ENCODE measurements at regions not wholly inside any gene's neighbourhood (a gene's known extent, or its start where the extent isn't known, plus 50 kb on each side); places are given as distances from the start of the nearest gene placed in this dataset.

DNA sequence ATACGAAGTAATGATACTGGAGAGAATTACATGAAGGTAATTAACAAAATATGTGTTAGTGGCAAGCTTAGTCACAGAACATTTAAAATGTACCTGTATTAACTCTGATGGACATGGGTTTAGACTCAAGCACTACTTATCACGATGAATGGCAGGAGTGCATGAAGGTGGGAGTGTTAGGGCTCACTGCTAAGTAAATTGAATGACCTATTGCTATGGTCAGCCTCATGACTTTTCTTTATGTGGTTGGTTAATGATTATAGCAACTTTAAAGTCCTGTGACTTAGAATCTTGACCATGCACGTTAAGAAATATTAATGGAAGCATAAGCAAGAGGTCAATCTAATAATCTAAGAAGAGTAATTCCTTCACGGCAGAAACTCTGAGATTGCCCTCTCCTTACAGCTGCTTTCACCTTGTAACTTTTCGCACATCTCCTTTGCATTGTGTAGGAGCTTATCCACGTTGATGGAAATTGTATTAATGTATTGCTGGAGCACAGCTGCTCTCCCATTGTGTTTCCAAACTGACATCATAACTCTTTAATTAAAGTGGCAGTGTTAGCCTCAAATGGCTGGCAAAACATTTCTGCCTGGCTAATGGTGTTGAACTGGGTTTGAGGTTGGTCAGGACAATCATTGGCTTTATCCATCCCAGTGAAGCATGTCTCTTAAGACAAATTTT, 114.5 kb downstream of the RXFP2 start:
- no peaks in the 10 kb centered on the region for H3K9me3 ChIP-seq (ENCODE audit: control insufficient read depth, low read depth, low read length)
- H3K4me1 ChIP-seq (ENCODE audit: control insufficient read depth, low read depth, low read length): no peaks in the 10 kb centered on the region
- H3K27me3 ChIP-seq (ENCODE audit: control insufficient read depth, insufficient read depth, low read length): no peaks in the 10 kb centered on the region
- no peak overlapping the region for H3K9ac ChIP-seq (ENCODE audit: low read length)
- no peak overlapping the region for H3K27ac ChIP-seq (ENCODE audit: low read length)
- H3K4me3 ChIP-seq (ENCODE audit: low read length): no peak overlapping the region
- H3K36me3 ChIP-seq (ENCODE audit: control insufficient read depth, low read depth, low read length): no peaks in the 10 kb centered on the region

DNA sequence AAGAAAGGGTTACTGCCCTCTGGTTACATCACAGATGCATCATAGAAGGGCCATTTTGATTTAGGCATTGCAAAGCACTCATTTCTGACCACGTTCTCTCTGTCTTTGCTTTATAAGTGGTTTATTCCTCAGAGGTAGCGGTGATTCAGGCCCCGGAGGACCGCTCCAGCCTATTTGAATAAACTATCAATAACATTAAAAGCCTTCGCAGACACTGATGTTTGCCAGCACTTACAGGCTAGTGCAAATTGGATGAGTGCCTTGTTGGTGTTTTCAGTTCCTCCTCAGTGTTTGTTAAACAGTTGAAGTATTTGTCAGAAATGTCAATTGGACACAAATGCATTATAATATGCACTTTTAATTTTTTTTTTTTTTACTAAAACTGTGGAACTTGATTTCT, 120.2 kb downstream of the RXFP2 start:
- Histone ChIP-seq H3K27ac (ENCODE audit: low read length) (no peak overlapping the region), H3K9ac (ENCODE audit: low read length) (no peak overlapping the region), H3K36me3 (ENCODE audit: control insufficient read depth, low read depth, low read length) (no peaks in the 10 kb centered on the region), H3K4me3 (ENCODE audit: low read length) (no peak overlapping the region), H3K9me3 (ENCODE audit: control insufficient read depth, low read depth, low read length) (no peaks in the 10 kb centered on the region), H3K27me3 (ENCODE audit: control insufficient read depth, insufficient read depth, low read length) (no peaks in the 10 kb centered on the region), H3K4me1 (ENCODE audit: control insufficient read depth, low read depth, low read length) (no peaks in the 10 kb centered on the region)

DNA sequence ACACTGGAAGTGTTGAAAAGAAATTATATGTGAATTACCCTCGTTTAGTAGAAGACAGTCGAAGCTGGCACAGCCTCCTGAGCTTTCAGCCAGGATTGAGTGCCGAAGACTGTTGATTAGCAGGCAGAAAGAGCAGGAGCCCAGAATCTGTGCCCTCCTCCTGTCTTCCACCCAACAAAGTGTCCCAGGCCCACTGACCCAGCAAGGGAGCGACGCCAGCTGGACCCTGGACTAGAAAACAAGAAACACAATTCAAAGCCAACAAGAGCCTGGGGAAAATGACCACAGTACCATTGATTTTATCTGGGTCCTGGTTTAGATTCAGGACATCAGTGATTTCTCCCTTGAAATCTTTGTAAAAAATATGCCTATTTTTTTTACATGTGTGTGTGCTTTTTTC, 120.7 kb downstream of the RXFP2 start:
- Histone ChIP-seq H3K27me3 (ENCODE audit: control insufficient read depth, insufficient read depth, low read length) (no peaks in the 10 kb centered on the region), H3K9me3 (ENCODE audit: control insufficient read depth, low read depth, low read length) (no peaks in the 10 kb centered on the region), H3K36me3 (ENCODE audit: control insufficient read depth, low read depth, low read length) (no peaks in the 10 kb centered on the region), H3K4me3 (ENCODE audit: low read length) (no peak overlapping the region), H3K27ac (ENCODE audit: low read length) (no peak overlapping the region), H3K9ac (ENCODE audit: low read length) (no peak overlapping the region), H3K4me1 (ENCODE audit: control insufficient read depth, low read depth, low read length) (no peaks in the 10 kb centered on the region)

DNA sequence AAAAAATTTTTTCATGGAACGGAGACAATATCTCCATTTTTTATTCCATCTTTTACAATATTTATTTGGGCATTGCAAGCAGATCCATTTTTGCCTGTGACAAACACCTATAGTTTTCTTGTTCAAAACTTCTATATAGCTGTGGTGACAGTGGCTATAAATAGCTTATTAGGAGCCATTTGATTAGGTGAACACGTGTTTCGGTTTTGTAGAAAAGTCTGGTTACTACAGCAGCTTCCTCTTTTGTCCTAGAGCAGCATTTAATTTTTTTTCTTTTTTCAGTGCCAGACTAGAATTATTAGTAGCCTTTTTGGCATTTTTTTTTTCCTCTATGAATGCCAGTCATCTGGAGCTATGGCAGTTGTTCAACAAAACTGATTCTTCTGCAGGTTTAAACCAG, 123.5 kb downstream of the RXFP2 start:
- Histone ChIP-seq H3K9ac (ENCODE audit: low read length) (no peak overlapping the region), H3K9me3 (ENCODE audit: control insufficient read depth, low read depth, low read length) (no peaks in the 10 kb centered on the region), H3K4me1 (ENCODE audit: control insufficient read depth, low read depth, low read length) (no peaks in the 10 kb centered on the region), H3K36me3 (ENCODE audit: control insufficient read depth, low read depth, low read length) (no peaks in the 10 kb centered on the region), H3K4me3 (ENCODE audit: low read length) (no peak overlapping the region), H3K27ac (ENCODE audit: low read length) (no peak overlapping the region), H3K27me3 (ENCODE audit: control insufficient read depth, insufficient read depth, low read length) (no peaks in the 10 kb centered on the region)

DNA sequence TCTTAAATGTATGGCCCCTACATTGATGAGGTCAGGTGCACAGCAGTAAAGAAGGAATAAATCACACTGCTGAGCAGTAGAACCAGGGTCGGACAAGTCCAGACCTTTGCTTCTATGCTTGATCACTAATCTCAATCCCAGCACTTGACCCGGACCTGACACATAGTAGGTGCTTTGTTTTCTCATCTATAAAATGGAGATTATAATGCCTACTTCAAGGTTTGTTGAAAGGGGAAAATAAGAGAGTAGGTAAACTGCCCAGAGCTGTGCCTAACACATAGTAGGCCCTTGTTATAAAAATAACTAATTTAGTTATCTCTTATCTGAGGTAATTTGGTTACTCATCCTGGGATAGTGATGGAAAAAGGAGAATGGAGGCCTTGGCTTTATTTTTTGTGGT, 125.0 kb downstream of the RXFP2 start:
- Histone ChIP-seq H3K4me3 (ENCODE audit: low read length) (no peak overlapping the region), H3K36me3 (ENCODE audit: control insufficient read depth, low read depth, low read length) (no peaks in the 10 kb centered on the region), H3K4me1 (ENCODE audit: control insufficient read depth, low read depth, low read length) (no peaks in the 10 kb centered on the region), H3K9ac (ENCODE audit: low read length) (no peak overlapping the region), H3K9me3 (ENCODE audit: control insufficient read depth, low read depth, low read length) (no peaks in the 10 kb centered on the region), H3K27me3 (ENCODE audit: control insufficient read depth, insufficient read depth, low read length) (no peaks in the 10 kb centered on the region), H3K27ac (ENCODE audit: low read length) (no peak overlapping the region)

DNA sequence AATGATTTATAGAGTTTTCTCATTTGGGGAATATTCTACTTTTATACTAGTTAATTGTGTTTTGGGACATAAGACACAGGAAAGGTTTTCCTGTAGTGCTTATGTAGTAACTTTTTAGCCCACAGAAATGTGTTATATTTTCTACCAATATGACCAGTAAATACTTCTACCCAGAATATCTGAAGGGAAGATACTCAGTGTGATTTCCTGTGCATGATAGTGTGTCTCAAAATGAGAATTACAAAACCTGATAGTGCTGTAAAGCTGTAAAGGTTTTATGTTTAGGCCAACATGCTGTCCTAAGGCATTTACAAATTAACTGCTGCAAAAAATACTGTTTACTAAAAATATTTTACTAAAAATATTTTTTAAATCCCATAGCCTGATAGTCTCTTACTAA, 126.8 kb downstream of the RXFP2 start:
- no peaks in the 10 kb centered on the region for H3K4me1 ChIP-seq (ENCODE audit: control insufficient read depth, low read depth, low read length)
- H3K27ac ChIP-seq (ENCODE audit: low read length): no peak overlapping the region
- H3K9me3 ChIP-seq (ENCODE audit: control insufficient read depth, low read depth, low read length): no peaks in the 10 kb centered on the region
- H3K4me3 ChIP-seq (ENCODE audit: low read length): no peak overlapping the region
- no peaks in the 10 kb centered on the region for H3K36me3 ChIP-seq (ENCODE audit: control insufficient read depth, low read depth, low read length)
- no peak overlapping the region for H3K9ac ChIP-seq (ENCODE audit: low read length)
- H3K27me3 ChIP-seq (ENCODE audit: control insufficient read depth, insufficient read depth, low read length): no peaks in the 10 kb centered on the region

GRCh38 chr13:31867709-31868108, 128.4 kb downstream of the RXFP2 start:
- Histone ChIP-seq H3K36me3 (ENCODE audit: control insufficient read depth, low read depth, low read length) (no peaks in the 10 kb centered on the region), H3K27ac (ENCODE audit: low read length) (no peak overlapping the region), H3K27me3 (ENCODE audit: control insufficient read depth, insufficient read depth, low read length) (no peaks in the 10 kb centered on the region), H3K4me3 (ENCODE audit: low read length) (no peak overlapping the region), H3K4me1 (ENCODE audit: control insufficient read depth, low read depth, low read length) (no peaks in the 10 kb centered on the region), H3K9ac (ENCODE audit: low read length) (no peak overlapping the region), H3K9me3 (ENCODE audit: control insufficient read depth, low read depth, low read length) (no peaks in the 10 kb centered on the region)

- no peaks in the 10 kb centered on the region for H3K4me1 ChIP-seq (ENCODE audit: control insufficient read depth, low read depth, low read length)
- H3K9ac ChIP-seq (ENCODE audit: low read length): no peak overlapping the region
- H3K27ac ChIP-seq (ENCODE audit: low read length): no peak overlapping the region
- H3K4me3 ChIP-seq (ENCODE audit: low read length): no peak overlapping the region
- no peaks in the 10 kb centered on the region for H3K27me3 ChIP-seq (ENCODE audit: control insufficient read depth, insufficient read depth, low read length)
- no peaks in the 10 kb centered on the region for H3K36me3 ChIP-seq (ENCODE audit: control insufficient read depth, low read depth, low read length)
- no peaks in the 10 kb centered on the region for H3K9me3 ChIP-seq (ENCODE audit: control insufficient read depth, low read depth, low read length)
These were observed 130.3 kb downstream of the RXFP2 start for GRCh38 chr13:31869582-31869981.

GRCh38 chr13:31870511-31870910, 131.2 kb downstream of the RXFP2 start:
- H3K4me1 ChIP-seq (ENCODE audit: control insufficient read depth, low read depth, low read length): no peaks in the 10 kb centered on the region
- H3K9me3 ChIP-seq (ENCODE audit: control insufficient read depth, low read depth, low read length): no peaks in the 10 kb centered on the region
- no peaks in the 10 kb centered on the region for H3K36me3 ChIP-seq (ENCODE audit: control insufficient read depth, low read depth, low read length)
- H3K9ac ChIP-seq (ENCODE audit: low read length): no peak overlapping the region
- no peaks in the 10 kb centered on the region for H3K27me3 ChIP-seq (ENCODE audit: control insufficient read depth, insufficient read depth, low read length)
- H3K27ac ChIP-seq (ENCODE audit: low read length): no peak overlapping the region
- no peak overlapping the region for H3K4me3 ChIP-seq (ENCODE audit: low read length)

DNA sequence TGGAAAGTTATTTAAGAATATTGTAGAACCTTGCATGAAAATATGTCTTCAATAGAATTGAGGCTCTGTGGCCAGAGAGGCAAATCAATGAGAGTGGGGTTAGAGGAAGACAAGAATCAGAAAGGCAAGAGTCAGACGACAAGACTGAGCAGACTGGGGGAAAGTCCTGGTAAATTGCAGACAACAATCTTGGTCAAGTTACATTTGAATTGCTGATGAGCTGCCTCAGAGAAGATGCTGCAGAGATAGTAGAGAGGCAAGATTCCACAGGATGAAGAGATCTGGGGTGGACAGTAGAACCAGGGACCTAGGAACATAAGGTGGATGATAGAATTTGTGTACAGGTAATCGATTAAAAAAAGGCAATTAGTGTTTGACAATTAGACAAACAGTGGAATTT, 133.8 kb downstream of the RXFP2 start:
- no peaks in the 10 kb centered on the region for H3K4me1 ChIP-seq (ENCODE audit: control insufficient read depth, low read depth, low read length)
- H3K9ac ChIP-seq (ENCODE audit: low read length): no peak overlapping the region
- no peaks in the 10 kb centered on the region for H3K27me3 ChIP-seq (ENCODE audit: control insufficient read depth, insufficient read depth, low read length)
- no peaks in the 10 kb centered on the region for H3K9me3 ChIP-seq (ENCODE audit: control insufficient read depth, low read depth, low read length)
- no peak overlapping the region for H3K27ac ChIP-seq (ENCODE audit: low read length)
- no peaks in the 10 kb centered on the region for H3K36me3 ChIP-seq (ENCODE audit: control insufficient read depth, low read depth, low read length)
- H3K4me3 ChIP-seq (ENCODE audit: low read length): no peak overlapping the region

GRCh38 chr13:31875134-31875533, 135.8 kb downstream of the RXFP2 start:
- H3K9ac ChIP-seq (ENCODE audit: low read length): no peak overlapping the region
- H3K27me3 ChIP-seq (ENCODE audit: control insufficient read depth, insufficient read depth, low read length): no peaks in the 10 kb centered on the region
- no peaks in the 10 kb centered on the region for H3K9me3 ChIP-seq (ENCODE audit: control insufficient read depth, low read depth, low read length)
- no peak overlapping the region for H3K4me3 ChIP-seq (ENCODE audit: low read length)
- no peaks in the 10 kb centered on the region for H3K4me1 ChIP-seq (ENCODE audit: control insufficient read depth, low read depth, low read length)
- no peak overlapping the region for H3K27ac ChIP-seq (ENCODE audit: low read length)
- no peaks in the 10 kb centered on the region for H3K36me3 ChIP-seq (ENCODE audit: control insufficient read depth, low read depth, low read length)

GRCh38 chr13:31878052-31878451, 138.7 kb downstream of the RXFP2 start:
- Histone ChIP-seq H3K27ac (ENCODE audit: low read length) (no peak overlapping the region), H3K4me1 (ENCODE audit: control insufficient read depth, low read depth, low read length) (no peaks in the 10 kb centered on the region), H3K36me3 (ENCODE audit: control insufficient read depth, low read depth, low read length) (no peaks in the 10 kb centered on the region), H3K27me3 (ENCODE audit: control insufficient read depth, insufficient read depth, low read length) (no peaks in the 10 kb centered on the region), H3K9ac (ENCODE audit: low read length) (no peak overlapping the region), H3K9me3 (ENCODE audit: control insufficient read depth, low read depth, low read length) (no peaks in the 10 kb centered on the region), H3K4me3 (ENCODE audit: low read length) (no peak overlapping the region)
